ENCODE measurements at regions not wholly inside any gene's neighbourhood (a gene's known extent, or its start where the extent isn't known, plus 50 kb on each side); places are given as distances from the start of the nearest gene placed in this dataset.

DNA sequence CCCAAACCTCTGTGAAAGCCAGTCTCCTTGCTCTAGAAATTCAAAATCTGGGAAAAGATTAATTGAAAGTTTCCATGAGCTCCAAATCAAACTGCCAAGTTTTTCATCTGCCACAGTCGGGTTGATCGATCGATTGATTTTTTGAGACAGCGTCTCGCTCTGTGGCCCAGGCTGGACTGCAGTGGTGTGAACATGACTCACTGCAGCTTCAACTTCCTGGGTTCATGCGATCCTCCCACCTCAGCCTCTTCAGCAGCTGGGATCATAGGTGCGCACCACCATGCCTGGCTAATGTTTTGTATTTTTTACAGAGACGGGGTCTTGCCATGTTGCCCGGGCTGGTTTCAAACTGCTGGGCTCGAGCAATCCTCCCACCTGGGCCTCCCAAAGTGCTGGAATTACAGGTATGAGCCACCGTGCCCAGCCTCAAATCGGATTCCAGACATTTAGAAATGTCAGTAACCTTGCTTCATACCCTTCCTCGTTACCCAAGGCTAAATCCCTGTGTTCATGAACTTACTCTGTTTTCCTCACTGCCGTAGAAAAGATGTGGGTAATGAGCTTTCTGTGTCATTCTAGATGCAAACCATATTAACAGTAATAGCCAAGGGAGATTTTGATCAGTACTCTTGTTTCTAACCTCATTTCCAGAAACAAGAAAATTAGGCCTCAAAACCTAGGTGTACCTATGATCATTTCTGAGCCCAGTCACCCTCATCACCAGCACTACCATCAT is 105.9 kb upstream of the AKAP13 start:
- DNase-seq, result no peak
- intact Hi-C loops (cut with DNase I; ENCODE audit: low total_unique reads), result no loop called here
- H3K4me3 ChIP-seq, result no peak overlapping the region
- no peak overlapping the region for H3K27ac ChIP-seq
- H3K9me3 ChIP-seq, result no peaks in the 10 kb centered on the region
- no peaks in the 10 kb centered on the region for H3K27me3 ChIP-seq
- no peaks in the 10 kb centered on the region for H3K36me3 ChIP-seq
- TF ChIP-seq, protein P1, sequence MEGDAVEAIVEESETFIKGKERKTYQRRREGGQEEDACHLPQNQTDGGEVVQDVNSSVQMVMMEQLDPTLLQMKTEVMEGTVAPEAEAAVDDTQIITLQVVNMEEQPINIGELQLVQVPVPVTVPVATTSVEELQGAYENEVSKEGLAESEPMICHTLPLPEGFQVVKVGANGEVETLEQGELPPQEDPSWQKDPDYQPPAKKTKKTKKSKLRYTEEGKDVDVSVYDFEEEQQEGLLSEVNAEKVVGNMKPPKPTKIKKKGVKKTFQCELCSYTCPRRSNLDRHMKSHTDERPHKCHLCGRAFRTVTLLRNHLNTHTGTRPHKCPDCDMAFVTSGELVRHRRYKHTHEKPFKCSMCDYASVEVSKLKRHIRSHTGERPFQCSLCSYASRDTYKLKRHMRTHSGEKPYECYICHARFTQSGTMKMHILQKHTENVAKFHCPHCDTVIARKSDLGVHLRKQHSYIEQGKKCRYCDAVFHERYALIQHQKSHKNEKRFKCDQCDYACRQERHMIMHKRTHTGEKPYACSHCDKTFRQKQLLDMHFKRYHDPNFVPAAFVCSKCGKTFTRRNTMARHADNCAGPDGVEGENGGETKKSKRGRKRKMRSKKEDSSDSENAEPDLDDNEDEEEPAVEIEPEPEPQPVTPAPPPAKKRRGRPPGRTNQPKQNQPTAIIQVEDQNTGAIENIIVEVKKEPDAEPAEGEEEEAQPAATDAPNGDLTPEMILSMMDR (IDR thresholded peaks at IDR 0.05), result no peak
- TF ChIP-seq POLR2A (IDR thresholded peaks at IDR 0.05), result no peak
- no peaks in the 10 kb centered on the region for H3K4me1 ChIP-seq

DNA sequence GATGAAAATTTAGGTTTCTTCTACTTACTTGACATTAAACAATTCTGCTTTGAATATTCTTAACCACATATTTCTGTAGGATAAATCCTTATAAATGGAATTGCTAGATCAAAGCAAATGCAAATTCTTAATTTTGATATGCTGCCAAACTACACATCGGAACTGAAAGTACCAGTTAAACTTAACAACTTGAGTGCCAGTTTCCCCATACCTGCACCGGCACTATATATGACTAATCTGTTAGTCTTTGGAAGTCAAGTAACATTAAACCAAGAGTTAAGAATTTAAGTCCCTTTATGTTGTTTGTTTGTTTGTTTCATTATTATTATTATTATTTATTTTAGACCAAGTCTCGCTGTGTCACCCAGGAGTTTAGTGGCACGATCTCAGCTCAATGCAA is 103.9 kb upstream of the AKAP13 start:
- intact Hi-C loops (cut with DNase I; ENCODE audit: low total_unique reads), result no loop called here
- Histone ChIP-seq H3K9me3 (no peaks in the 10 kb centered on the region), H3K27me3 (no peaks in the 10 kb centered on the region), H3K36me3 (no peaks in the 10 kb centered on the region), H3K4me1 (no peaks in the 10 kb centered on the region), H3K4me3 (no peak overlapping the region), H3K27ac (no peak overlapping the region)
- no peak for TF ChIP-seq POLR2A (IDR thresholded peaks at IDR 0.05)
- TF ChIP-seq, protein P1 (IDR thresholded peaks at IDR 0.05), result no peak
- no peak for DNase-seq

DNA sequence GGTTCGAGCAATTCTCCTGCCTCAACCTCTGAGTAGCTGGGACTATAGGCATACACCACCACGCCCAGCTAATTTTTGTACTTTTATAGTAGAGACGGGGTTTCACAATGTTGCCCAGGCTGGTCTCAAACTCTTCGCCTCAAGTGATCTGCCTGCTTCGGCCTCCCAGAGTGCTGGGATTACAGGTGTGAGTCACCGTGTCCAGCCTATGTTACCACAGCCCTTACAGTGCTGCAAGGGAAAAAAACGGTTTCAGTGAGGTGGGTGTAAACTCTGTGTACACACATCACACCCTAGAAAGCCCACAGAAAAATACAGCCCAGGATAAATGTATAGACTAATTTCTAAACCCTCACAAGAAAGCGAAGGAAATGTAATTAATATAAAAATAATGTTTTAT is 103.5 kb upstream of the AKAP13 start:
- no peak for DNase-seq
- Histone ChIP-seq H3K4me3 (no peak overlapping the region), H3K36me3 (no peaks in the 10 kb centered on the region), H3K27me3 (no peaks in the 10 kb centered on the region), H3K27ac (no peak overlapping the region), H3K4me1 (no peaks in the 10 kb centered on the region), H3K9me3 (no peaks in the 10 kb centered on the region)
- TF ChIP-seq, protein P1 (IDR thresholded peaks at IDR 0.05), result no peak
- no peak for TF ChIP-seq POLR2A (IDR thresholded peaks at IDR 0.05)
- intact Hi-C loops (cut with DNase I; ENCODE audit: low total_unique reads), result no loop called here

DNA sequence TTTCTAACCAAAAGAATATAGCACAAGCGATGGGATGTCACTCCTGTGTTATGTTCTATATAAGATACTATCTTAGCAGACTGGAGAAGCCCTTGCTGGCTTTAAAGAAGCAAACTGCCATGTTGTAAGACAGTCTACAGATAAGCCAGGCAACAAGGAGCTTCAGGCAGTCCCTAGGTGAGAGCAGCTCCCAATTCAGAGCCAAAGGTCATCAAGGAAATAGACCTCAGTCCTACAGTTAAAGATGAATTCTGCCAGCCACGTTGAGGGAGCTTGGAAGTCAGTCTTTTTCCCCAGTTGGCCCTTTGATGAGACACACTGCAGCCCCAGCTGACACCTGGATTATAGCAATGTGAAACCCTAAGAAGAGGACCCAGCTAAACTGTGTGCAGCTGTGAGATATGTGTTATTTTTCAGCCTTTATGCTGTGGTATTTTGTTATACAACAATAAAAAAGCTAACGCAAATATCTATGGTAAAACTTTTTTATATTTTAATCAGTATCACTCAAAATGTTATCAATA is 102.5 kb upstream of the AKAP13 start:
- Histone ChIP-seq H3K27ac (no peak overlapping the region), H3K9me3 (no peaks in the 10 kb centered on the region), H3K4me3 (no peak overlapping the region), H3K27me3 (no peaks in the 10 kb centered on the region), H3K36me3 (no peaks in the 10 kb centered on the region), H3K4me1 (no peaks in the 10 kb centered on the region)
- TF ChIP-seq, protein P1 (IDR thresholded peaks at IDR 0.05), result no peak
- TF ChIP-seq POLR2A (IDR thresholded peaks at IDR 0.05), result no peak
- intact Hi-C loops (cut with DNase I; ENCODE audit: low total_unique reads), result no loop called here
- DNase-seq, result no peak

DNA sequence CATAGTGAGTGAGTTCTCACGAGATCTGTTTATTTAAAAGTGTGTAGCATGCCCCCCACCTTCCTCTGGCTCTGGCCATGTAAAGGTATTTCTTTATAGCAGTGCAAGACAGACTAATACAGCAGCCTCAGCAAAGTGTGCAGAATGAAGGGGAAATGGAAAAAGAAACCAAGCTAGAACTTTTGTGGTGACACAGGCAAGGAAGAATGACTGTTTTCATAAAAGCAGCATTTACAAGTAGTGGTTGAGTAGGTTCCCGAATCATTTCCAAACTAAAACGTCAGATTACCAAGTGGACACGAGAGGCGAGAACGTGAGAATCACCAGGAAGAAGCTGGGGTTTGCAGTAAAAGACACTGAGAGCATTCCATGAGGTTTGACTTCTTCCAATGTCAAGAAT is 100.2 kb upstream of the AKAP13 start:
- no peaks in the 10 kb centered on the region for H3K4me1 ChIP-seq
- no peaks in the 10 kb centered on the region for H3K9me3 ChIP-seq
- no peak overlapping the region for H3K27ac ChIP-seq
- H3K36me3 ChIP-seq, result no peaks in the 10 kb centered on the region
- intact Hi-C loops (cut with DNase I; ENCODE audit: low total_unique reads), result no loop called here
- no peaks in the 10 kb centered on the region for H3K27me3 ChIP-seq
- TF ChIP-seq, protein P1 (IDR thresholded peaks at IDR 0.05), result no peak
- no peak for TF ChIP-seq POLR2A (IDR thresholded peaks at IDR 0.05)
- no peak for DNase-seq
- H3K4me3 ChIP-seq, result no peak overlapping the region

Measured in uterus (tissue), 3 donors.